BJ (cell line): ENCODE measurements at regions not wholly inside any gene's neighbourhood (a gene's known extent, or its start where the extent isn't known, plus 50 kb on each side); places are given as distances from the start of the nearest gene placed in this dataset.

ENCODE experiments used
- CTCF ChIA-PET: fragments of 350-600 bp; formaldehyde crosslinking; extraction: SDS; loops from one replicate; lab custom pipeline; 2021; ENCODE audit warnings: antibody characterized with exemption, inconsistent platforms; lab: Yijun Ruan, JAX
- POLR2A ChIA-PET: fragments of 300-600 bp; sonication (Branson Sonifier 250); formaldehyde crosslinking; extraction: SDS; loops from one replicate; lab custom pipeline; 2021; ENCODE audit warnings: antibody characterized with exemption; lab: Charles Lee
- DNase-seq: peaks from one replicate; pipeline ENCODE4 v3.0.0-alpha.2; 2011; ENCODE audit warnings: low read depth
- H3K27me3 ChIP-seq: 2 replicates; pipeline ENCODE4 v1.6.0; 2011; ENCODE audit warnings: low read length; ENCODE audit not compliant: control insufficient read depth, insufficient read depth
- H3K36me3 ChIP-seq: 2 replicates; pipeline ENCODE4 v1.5.1; 2011; ENCODE audit warnings: low read length; ENCODE audit not compliant: control insufficient read depth, insufficient read depth
- H3K4me3 ChIP-seq: 2 replicates; pipeline ENCODE4 v1.5.1; 2011; ENCODE audit warnings: low read depth, mild to moderate bottlenecking, control low read depth, low read length
- TF ChIP-seq, protein P1 (sequence below): IDR thresholded peaks from 2 replicates; pipeline ENCODE4 v1.5.1; 2011; ENCODE audit warnings: low read depth, mild to moderate bottlenecking, control low read depth, inconsistent platforms, low read length, moderate library complexity; ENCODE audit not compliant: insufficient read depth

GRCh38 chr3:8215821-8216220, 285.8 kb upstream of the LMCD1 start:
- H3K27me3 ChIP-seq, result no peaks in the 10 kb centered on the region
- CTCF ChIA-PET, result no interaction called here
- POLR2A ChIA-PET, result no interaction called here

GRCh38 chr3:8218353-8218940, 283.2 kb upstream of the LMCD1 start:
- CTCF ChIA-PET, result interaction anchor here (4.4 kb wide), 1 partner anchor 21 kb away, joined by 19 read pairs; no protein-coding TSS in a partner anchor
- Histone ChIP-seq H3K27me3 (no peaks in the 10 kb centered on the region), H3K36me3 (no peaks in the 10 kb centered on the region), H3K4me3 (no peak overlapping the region)
- POLR2A ChIA-PET, result no interaction called here
- no peak for DNase-seq
- TF ChIP-seq, protein P1, sequence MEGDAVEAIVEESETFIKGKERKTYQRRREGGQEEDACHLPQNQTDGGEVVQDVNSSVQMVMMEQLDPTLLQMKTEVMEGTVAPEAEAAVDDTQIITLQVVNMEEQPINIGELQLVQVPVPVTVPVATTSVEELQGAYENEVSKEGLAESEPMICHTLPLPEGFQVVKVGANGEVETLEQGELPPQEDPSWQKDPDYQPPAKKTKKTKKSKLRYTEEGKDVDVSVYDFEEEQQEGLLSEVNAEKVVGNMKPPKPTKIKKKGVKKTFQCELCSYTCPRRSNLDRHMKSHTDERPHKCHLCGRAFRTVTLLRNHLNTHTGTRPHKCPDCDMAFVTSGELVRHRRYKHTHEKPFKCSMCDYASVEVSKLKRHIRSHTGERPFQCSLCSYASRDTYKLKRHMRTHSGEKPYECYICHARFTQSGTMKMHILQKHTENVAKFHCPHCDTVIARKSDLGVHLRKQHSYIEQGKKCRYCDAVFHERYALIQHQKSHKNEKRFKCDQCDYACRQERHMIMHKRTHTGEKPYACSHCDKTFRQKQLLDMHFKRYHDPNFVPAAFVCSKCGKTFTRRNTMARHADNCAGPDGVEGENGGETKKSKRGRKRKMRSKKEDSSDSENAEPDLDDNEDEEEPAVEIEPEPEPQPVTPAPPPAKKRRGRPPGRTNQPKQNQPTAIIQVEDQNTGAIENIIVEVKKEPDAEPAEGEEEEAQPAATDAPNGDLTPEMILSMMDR, result no peak

More at GRCh38 chr3:8215821-8216220, 285.8 kb upstream of the LMCD1 start:
- TF ChIP-seq, protein P1, result no peak
- DNase-seq, result no peak
- no peak overlapping the region for H3K4me3 ChIP-seq
- no peaks in the 10 kb centered on the region for H3K36me3 ChIP-seq

- TF ChIP-seq, protein P1, result no peak
- Histone ChIP-seq H3K36me3 (no peaks in the 10 kb centered on the region), H3K4me3 (no peak overlapping the region), H3K27me3 (no peaks in the 10 kb centered on the region)
- no peak for DNase-seq
- ChIA-PET POLR2A (no interaction called here), CTCF (interaction anchor here (4.4 kb wide), 1 partner anchor 20 kb away, joined by 19 read pairs; no protein-coding TSS in a partner anchor)
Observed at GRCh38 chr3:8220291-8220690, 281.3 kb upstream of the LMCD1 start.

DNA sequence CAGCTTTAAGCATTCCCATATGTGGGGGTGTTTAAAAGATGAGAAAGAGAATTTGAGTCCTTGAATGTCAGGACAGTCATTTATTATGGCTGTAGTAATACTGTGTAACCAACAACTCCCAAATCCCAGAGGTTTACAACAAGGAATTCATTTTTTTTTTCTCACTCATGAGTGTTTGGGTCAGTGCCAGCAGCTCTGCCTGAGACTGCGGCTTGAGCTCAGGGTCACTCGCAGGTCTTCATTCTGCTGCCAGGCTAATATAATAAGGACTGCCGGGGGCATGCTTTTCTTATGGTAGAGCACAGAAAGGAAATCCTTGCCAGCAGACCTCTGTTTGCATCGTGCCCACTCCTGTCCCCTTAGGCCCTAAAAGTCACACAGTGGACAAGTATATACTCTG, 277.9 kb upstream of the LMCD1 start:
- H3K27me3 ChIP-seq, result no peaks in the 10 kb centered on the region
- CTCF ChIA-PET, result no interaction called here
- TF ChIP-seq, protein P1, result no peak
- no peak for DNase-seq
- POLR2A ChIA-PET, result no interaction called here
- no peak overlapping the region for H3K4me3 ChIP-seq
- H3K36me3 ChIP-seq, result no peaks in the 10 kb centered on the region

DNA sequence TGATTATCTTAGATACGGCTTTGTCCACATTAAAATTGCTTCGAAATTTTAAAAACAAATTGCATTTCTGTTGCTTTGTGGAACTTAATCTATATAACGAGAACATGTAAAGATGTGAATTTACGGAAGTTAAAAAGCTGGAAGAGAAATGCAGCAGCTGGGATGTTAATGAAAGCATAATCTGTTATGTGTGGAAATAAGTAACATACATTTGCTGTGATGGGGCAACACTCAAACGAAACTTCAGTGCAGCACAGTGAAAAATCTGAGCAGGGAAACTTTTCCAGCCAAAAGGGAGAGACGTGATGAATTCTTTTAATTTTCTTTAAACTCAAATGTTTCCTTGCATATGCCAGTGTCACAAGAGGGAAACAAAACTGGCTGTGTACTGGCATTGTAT, 276.7 kb upstream of the LMCD1 start:
- Histone ChIP-seq H3K4me3 (no peak overlapping the region), H3K27me3 (no peaks in the 10 kb centered on the region), H3K36me3 (no peaks in the 10 kb centered on the region)
- POLR2A ChIA-PET, result no interaction called here
- TF ChIP-seq, protein P1, result no peak
- no peak for DNase-seq
- CTCF ChIA-PET, result no interaction called here
